ENCODE measurements at regions not wholly inside any gene's neighbourhood (a gene's known extent, or its start where the extent isn't known, plus 50 kb on each side); places are given as distances from the start of the nearest gene placed in this dataset.

- TF ChIP-seq KDM1A (IDR thresholded peaks at IDR 0.05; ENCODE audit: borderline replicate concordance, low read length) (no peak), MAX (IDR thresholded peaks at IDR 0.05) (no peak)
These were observed 57.1 kb upstream of the CD28 start (continued) for GRCh38 chr2:203649176-203649814.
